ENCODE measurements at regions not wholly inside any gene's neighbourhood (a gene's known extent, or its start where the extent isn't known, plus 50 kb on each side); places are given as distances from the start of the nearest gene placed in this dataset.

DNA sequence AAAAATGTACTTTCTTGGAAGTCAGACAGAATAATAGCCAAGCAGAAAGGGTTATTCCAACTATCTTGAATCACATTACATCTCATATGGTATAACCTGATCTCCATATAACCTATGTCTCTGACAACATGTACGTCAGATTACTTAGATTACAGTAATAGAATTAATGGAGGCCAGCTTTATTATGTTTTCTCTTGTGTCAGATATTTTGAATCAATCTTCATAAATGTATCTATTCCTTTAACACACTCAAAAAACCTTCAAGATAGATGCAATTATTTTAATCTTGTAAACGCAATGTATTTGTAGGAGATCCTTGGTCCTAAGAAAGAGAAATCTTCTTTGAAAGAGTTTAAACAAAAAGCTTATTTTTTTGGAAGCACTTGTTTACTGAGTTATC is 188.4 kb upstream of the KLF12 start:
- no peak for DNase-seq (ENCODE audit: low spot score in 2 of 2)
- intact Hi-C loops (cut with DNase I; ENCODE audit: low total_unique reads), result no loop called here

DNA sequence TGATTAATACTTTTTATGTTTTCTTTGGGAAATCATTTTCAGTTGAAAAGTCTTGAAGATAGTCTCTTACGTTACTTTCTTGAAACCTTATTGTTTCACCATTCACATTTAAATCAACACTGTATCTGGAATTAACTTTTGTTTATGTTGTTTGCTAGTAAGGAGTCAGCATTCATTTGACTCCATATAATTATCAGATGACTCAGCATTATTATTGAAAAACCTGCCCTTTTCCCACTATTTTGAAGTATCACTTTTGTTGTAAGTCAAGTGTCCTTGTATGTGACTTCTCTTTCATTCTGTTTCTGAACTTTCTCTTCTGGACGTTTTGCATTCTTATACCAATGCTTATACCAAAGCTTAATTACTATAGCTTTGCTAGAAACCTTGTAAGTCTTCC is 186.1 kb upstream of the KLF12 start:
- H3K4me1 ChIP-seq, result no peaks in the 10 kb centered on the region
- DNase-seq (ENCODE audit: low spot score in 2 of 2), result no peak
- no peaks in the 10 kb centered on the region for H3K27me3 ChIP-seq
- no peaks in the 10 kb centered on the region for H3K36me3 ChIP-seq
- intact Hi-C loops (cut with DNase I; ENCODE audit: low total_unique reads), result no loop called here
- H3K4me3 ChIP-seq, result no peak overlapping the region
- no peak for TF ChIP-seq POLR2AphosphoS5 (IDR thresholded peaks at IDR 0.05)
- no peak for TF ChIP-seq POLR2A (IDR thresholded peaks at IDR 0.05)
- TF ChIP-seq, protein P1, sequence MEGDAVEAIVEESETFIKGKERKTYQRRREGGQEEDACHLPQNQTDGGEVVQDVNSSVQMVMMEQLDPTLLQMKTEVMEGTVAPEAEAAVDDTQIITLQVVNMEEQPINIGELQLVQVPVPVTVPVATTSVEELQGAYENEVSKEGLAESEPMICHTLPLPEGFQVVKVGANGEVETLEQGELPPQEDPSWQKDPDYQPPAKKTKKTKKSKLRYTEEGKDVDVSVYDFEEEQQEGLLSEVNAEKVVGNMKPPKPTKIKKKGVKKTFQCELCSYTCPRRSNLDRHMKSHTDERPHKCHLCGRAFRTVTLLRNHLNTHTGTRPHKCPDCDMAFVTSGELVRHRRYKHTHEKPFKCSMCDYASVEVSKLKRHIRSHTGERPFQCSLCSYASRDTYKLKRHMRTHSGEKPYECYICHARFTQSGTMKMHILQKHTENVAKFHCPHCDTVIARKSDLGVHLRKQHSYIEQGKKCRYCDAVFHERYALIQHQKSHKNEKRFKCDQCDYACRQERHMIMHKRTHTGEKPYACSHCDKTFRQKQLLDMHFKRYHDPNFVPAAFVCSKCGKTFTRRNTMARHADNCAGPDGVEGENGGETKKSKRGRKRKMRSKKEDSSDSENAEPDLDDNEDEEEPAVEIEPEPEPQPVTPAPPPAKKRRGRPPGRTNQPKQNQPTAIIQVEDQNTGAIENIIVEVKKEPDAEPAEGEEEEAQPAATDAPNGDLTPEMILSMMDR (IDR thresholded peaks at IDR 0.05), result no peak
- no peak overlapping the region for H3K27ac ChIP-seq
- no peaks in the 10 kb centered on the region for H3K9me3 ChIP-seq

More for the DNA sequence above, 188.4 kb upstream of the KLF12 start:
- Histone ChIP-seq H3K27ac (no peak overlapping the region), H3K4me1 (no peaks in the 10 kb centered on the region), H3K27me3 (no peaks in the 10 kb centered on the region), H3K36me3 (no peaks in the 10 kb centered on the region), H3K9me3 (no peaks in the 10 kb centered on the region), H3K4me3 (no peak overlapping the region)
- TF ChIP-seq, protein P1 (IDR thresholded peaks at IDR 0.05), result no peak
- TF ChIP-seq POLR2AphosphoS5 (IDR thresholded peaks at IDR 0.05) (no peak), POLR2A (IDR thresholded peaks at IDR 0.05) (no peak)

DNA sequence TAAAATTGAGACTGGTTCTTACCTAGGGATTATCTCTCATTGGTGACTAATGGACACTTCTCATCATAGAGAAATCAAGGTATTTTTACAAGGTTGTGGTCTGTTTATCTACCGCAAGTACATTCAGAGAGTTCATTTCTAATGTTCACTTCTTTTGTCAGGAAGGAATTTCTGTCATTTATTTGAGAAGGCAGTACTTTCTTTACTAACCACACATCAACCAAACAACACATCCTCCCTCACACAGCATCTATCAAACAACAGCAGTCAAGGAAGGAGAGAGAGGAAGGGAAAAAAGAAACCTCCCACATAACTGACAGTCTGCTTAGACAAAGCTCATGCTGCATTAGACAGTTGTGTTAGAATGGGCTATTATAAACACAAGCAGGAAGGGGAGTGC is 182.3 kb upstream of the KLF12 start:
- Histone ChIP-seq H3K27ac (no peak overlapping the region), H3K9me3 (no peaks in the 10 kb centered on the region), H3K4me3 (no peak overlapping the region), H3K36me3 (no peaks in the 10 kb centered on the region), H3K27me3 (no peaks in the 10 kb centered on the region), H3K4me1 (no peaks in the 10 kb centered on the region)
- intact Hi-C loops (cut with DNase I; ENCODE audit: low total_unique reads), result no loop called here
- no peak for TF ChIP-seq POLR2AphosphoS5 (IDR thresholded peaks at IDR 0.05)
- TF ChIP-seq, protein P1 (IDR thresholded peaks at IDR 0.05), result no peak
- TF ChIP-seq POLR2A (IDR thresholded peaks at IDR 0.05), result no peak
- DNase-seq (ENCODE audit: low spot score in 2 of 2), result no peak

DNA sequence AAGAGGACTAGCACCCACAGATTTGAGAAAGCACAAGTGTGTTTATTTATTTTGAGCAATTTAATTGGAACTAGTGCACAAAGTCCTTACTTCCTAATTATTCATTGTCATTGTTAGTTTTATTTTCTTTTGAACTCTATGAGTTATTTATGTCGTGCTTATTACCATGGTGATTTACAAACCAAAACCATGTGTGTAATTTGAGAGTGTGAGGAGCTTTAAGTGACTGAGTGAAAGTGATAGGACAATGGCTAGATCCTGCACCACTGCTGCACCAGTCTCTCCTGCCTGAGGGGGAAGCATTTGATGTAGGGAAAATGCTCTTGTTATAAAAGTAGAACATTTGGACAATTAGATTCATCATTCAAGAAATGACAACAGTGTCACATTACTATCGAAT is 172.3 kb upstream of the KLF12 start:
- intact Hi-C loops (cut with DNase I; ENCODE audit: low total_unique reads), result no loop called here
- no peak for DNase-seq (ENCODE audit: low spot score in 2 of 2)
- no peaks in the 10 kb centered on the region for H3K27me3 ChIP-seq
- H3K4me3 ChIP-seq, result no peak overlapping the region
- no peak overlapping the region for H3K27ac ChIP-seq
- H3K9me3 ChIP-seq, result no peaks in the 10 kb centered on the region
- no peaks in the 10 kb centered on the region for H3K36me3 ChIP-seq
- H3K4me1 ChIP-seq, result no peaks in the 10 kb centered on the region
- TF ChIP-seq POLR2A (IDR thresholded peaks at IDR 0.05) (no peak), POLR2AphosphoS5 (IDR thresholded peaks at IDR 0.05) (no peak)
- TF ChIP-seq, protein P1 (IDR thresholded peaks at IDR 0.05), result no peak

DNA sequence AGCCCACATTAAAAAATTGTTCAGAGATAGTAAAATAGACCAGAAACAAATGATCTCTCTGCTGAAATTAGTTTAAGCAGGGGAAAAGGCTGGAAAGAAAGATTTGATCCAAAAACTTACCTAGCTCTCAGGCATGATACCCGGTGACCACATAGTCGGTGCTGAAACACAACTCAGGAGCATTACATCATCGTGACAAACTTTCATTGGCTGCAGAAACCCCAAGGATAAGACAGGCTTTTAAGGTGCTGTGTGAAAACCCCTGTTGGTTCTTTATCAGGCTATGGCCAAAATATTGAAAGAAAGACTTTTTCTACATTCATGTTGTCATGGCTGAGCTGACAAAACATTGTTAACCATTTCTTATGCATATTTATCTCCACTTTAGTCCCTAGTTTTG is 171.7 kb upstream of the KLF12 start:
- no peak overlapping the region for H3K4me3 ChIP-seq
- intact Hi-C loops (cut with DNase I; ENCODE audit: low total_unique reads), result no loop called here
- H3K36me3 ChIP-seq, result no peaks in the 10 kb centered on the region
- no peaks in the 10 kb centered on the region for H3K4me1 ChIP-seq
- no peaks in the 10 kb centered on the region for H3K9me3 ChIP-seq
- no peaks in the 10 kb centered on the region for H3K27me3 ChIP-seq
- TF ChIP-seq POLR2AphosphoS5 (IDR thresholded peaks at IDR 0.05), result no peak
- no peak for TF ChIP-seq POLR2A (IDR thresholded peaks at IDR 0.05)
- TF ChIP-seq, protein P1 (IDR thresholded peaks at IDR 0.05), result no peak
- no peak overlapping the region for H3K27ac ChIP-seq
- no peak for DNase-seq (ENCODE audit: low spot score in 2 of 2)

All from breast epithelium (tissue), 4 donors.